GM21367 (cell line): ENCODE measurements at regions not wholly inside any gene's neighbourhood (a gene's known extent, or its start where the extent isn't known, plus 50 kb on each side); places are given as distances from the start of the nearest gene placed in this dataset.
A peak's percentile ranks its signal among the peaks of the same experiment; 100 is the strongest.
"Not testable (repeated sequence)": the region's sequence is repeated elsewhere in the genome, so short reads cannot be mapped to it uniquely, and the experiment has no call there.

ENCODE experiments used
- ATAC-seq: cut with Tn5 transposase; IDR thresholded peaks from one replicate; pipeline ENCODE4 v1.9.1; 2021; ENCODE audit not compliant: unreplicated experiment

- ATAC-seq = no peak
These were observed 618.9 kb upstream of the GJE1 start for GRCh38 chr6:141513830-141514229.

- ATAC-seq = no peak
These were observed 621.9 kb upstream of the GJE1 start for GRCh38 chr6:141510803-141511202.

GRCh38 chr6:141506062-141506461, 626.7 kb upstream of the GJE1 start:
- ATAC-seq = not testable (repeated sequence)

GRCh38 chr6:141504318-141504717, 628.4 kb upstream of the GJE1 start:
- ATAC-seq = not testable (repeated sequence)

GRCh38 chr6:141501616-141502015, 631.1 kb upstream of the GJE1 start:
- no peak for ATAC-seq

- ATAC-seq = no peak
These were observed 633.7 kb upstream of the GJE1 start for GRCh38 chr6:141498977-141499376.

- no peak for ATAC-seq
These were observed 640.0 kb upstream of the GJE1 start for GRCh38 chr6:141492521-141493284.

- ATAC-seq = no peak
These were observed 641.0 kb upstream of the GJE1 start for GRCh38 chr6:141491684-141492083.

GRCh38 chr6:141490982-141491381, 641.7 kb upstream of the GJE1 start:
- ATAC-seq = no peak

GRCh38 chr6:141488488-141488887, 644.2 kb upstream of the GJE1 start:
- peak; percentile 41 for ATAC-seq

- no peak for ATAC-seq
These were observed 645.8 kb upstream of the GJE1 start for GRCh38 chr6:141486942-141487341.

GRCh38 chr6:141484711-141485110, 648.0 kb upstream of the GJE1 start:
- peak; percentile 83 for ATAC-seq

- ATAC-seq = peak; percentile 88
These were observed 649.1 kb upstream of the GJE1 start for GRCh38 chr6:141483598-141484061.

GRCh38 chr6:141482796-141483597, 649.7 kb upstream of the GJE1 start:
- ATAC-seq = peak; percentile 1

- no peak for ATAC-seq
These were observed 657.5 kb upstream of the GJE1 start for GRCh38 chr6:141475259-141475658.

GRCh38 chr6:141472162-141472928, 660.4 kb upstream of the GJE1 start:
- ATAC-seq = no peak

GRCh38 chr6:141470810-141471209, 661.9 kb upstream of the GJE1 start:
- ATAC-seq = no peak

GRCh38 chr6:141467881-141468280, 664.8 kb upstream of the GJE1 start:
- no peak for ATAC-seq

GRCh38 chr6:141467041-141467440, 665.7 kb upstream of the GJE1 start:
- ATAC-seq = no peak

- no peak for ATAC-seq
These were observed 667.8 kb upstream of the GJE1 start for GRCh38 chr6:141464896-141465295.

- ATAC-seq = peak; percentile 68
These were observed 668.2 kb upstream of the GJE1 start for GRCh38 chr6:141464490-141464889.
